Nephron (organoid): ENCODE measurements at regions not wholly inside any gene's neighbourhood (a gene's known extent, or its start where the extent isn't known, plus 50 kb on each side); places are given as distances from the start of the nearest gene placed in this dataset.

Source experiments
- H3K27ac Mint-ChIP-seq, 3 experiments: 2 replicates each; pipeline ENCODE4 v1.8.0; 2020; ENCODE audit warnings: mixed read lengths in 3 of 3, mild to moderate bottlenecking in 2 of 3, moderate library complexity in 1 of 3
- H3K27me3 Mint-ChIP-seq: 2 replicates; pipeline ENCODE4 v1.8.0; 2021; ENCODE audit warnings: low read depth, mild to moderate bottlenecking, moderate library complexity, mixed read lengths
- H3K36me3 Mint-ChIP-seq: 2 replicates; pipeline ENCODE4 v1.8.0; 2020; ENCODE audit warnings: low read depth, mixed read lengths
- H3K4me1 Mint-ChIP-seq: 2 replicates; pipeline ENCODE4 v1.8.0; 2020; ENCODE audit warnings: mixed read lengths
- H3K4me3 Mint-ChIP-seq, 3 experiments: 2 replicates each; pipeline ENCODE4 v1.8.0; 2020; ENCODE audit warnings: mild to moderate bottlenecking in 3 of 3, mixed read lengths in 3 of 3, moderate library complexity in 2 of 3
- H3K9me3 Mint-ChIP-seq: 2 replicates; pipeline ENCODE4 v1.8.0; 2020; ENCODE audit warnings: mixed read lengths
- TF ChIP-seq, protein P1 (sequence below), 3 experiments: fragments of 200-600 bp; sonication (generic); IDR thresholded peaks; one replicate each; pipeline ENCODE4 v1.5.0; 2021; ENCODE audit warnings: antibody characterized with exemption in 3 of 3; ENCODE audit not compliant: unreplicated experiment in 3 of 3

DNA sequence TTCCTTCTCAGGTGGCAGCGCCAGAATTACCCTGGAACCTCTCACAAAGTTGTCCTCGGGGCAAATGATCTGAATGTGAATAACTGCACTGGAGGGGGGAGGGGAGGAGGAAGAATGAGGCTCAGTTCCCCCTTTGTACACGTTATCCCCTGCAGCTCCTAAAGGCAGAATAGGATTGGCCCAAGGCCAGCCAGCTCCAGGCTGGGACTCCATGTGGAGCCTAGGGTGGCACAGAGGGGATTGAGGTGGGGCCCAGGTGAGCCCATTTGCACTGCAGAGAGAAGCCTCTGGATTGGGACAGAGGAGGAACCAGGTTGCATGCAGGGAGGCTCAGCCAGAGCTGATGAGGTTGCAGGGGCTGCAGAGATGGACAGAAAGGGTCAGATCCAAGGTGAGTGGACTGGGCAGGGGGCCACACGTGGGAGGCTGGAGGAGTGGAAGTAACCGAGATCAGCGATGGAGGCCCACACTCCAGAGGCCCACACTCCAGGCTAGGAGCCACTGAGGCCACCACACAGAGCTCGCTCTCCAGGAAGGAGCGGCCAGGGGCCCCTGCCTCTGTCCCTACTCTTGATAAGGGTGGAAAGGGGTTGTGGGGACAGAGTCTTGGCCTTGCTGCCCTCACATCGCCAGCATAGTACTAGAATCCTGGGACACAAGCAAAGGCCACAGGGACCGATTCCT is 78.6 kb downstream of the RBFOX3 start:
- peaks cover 23% of the 10 kb centered on the region for H3K4me1 Mint-ChIP-seq
- TF ChIP-seq, protein P1, sequence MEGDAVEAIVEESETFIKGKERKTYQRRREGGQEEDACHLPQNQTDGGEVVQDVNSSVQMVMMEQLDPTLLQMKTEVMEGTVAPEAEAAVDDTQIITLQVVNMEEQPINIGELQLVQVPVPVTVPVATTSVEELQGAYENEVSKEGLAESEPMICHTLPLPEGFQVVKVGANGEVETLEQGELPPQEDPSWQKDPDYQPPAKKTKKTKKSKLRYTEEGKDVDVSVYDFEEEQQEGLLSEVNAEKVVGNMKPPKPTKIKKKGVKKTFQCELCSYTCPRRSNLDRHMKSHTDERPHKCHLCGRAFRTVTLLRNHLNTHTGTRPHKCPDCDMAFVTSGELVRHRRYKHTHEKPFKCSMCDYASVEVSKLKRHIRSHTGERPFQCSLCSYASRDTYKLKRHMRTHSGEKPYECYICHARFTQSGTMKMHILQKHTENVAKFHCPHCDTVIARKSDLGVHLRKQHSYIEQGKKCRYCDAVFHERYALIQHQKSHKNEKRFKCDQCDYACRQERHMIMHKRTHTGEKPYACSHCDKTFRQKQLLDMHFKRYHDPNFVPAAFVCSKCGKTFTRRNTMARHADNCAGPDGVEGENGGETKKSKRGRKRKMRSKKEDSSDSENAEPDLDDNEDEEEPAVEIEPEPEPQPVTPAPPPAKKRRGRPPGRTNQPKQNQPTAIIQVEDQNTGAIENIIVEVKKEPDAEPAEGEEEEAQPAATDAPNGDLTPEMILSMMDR (IDR thresholded peaks at IDR 0.05; ENCODE audit: unreplicated experiment in 3 of 3), result no peak

GRCh38 chr17:79531191-79532095 is 79.4 kb downstream of the RBFOX3 start:
- Mint-ChIP-seq H3K4me1 (peaks cover 26% of the 10 kb centered on the region), H3K9me3 (no peaks in the 10 kb centered on the region), H3K27ac (peak overlapping the region in 1 of 3 experiments; percentile 41), H3K36me3 (no peaks in the 10 kb centered on the region), H3K4me3 (no peak overlapping the region), H3K27me3 (peaks cover 61% of the 10 kb centered on the region)
- TF ChIP-seq, protein P1 (IDR thresholded peaks at IDR 0.05; ENCODE audit: unreplicated experiment in 3 of 3), result no peak

More for the DNA sequence above, 78.6 kb downstream of the RBFOX3 start:
- H3K9me3 Mint-ChIP-seq, result no peaks in the 10 kb centered on the region
- H3K27me3 Mint-ChIP-seq, result peaks cover 56% of the 10 kb centered on the region
- H3K36me3 Mint-ChIP-seq, result no peaks in the 10 kb centered on the region
- no peak overlapping the region for H3K27ac Mint-ChIP-seq
- H3K4me3 Mint-ChIP-seq, result no peak overlapping the region

GRCh38 chr17:79530361-79531105 is 80.3 kb downstream of the RBFOX3 start:
- TF ChIP-seq, protein P1 (IDR thresholded peaks at IDR 0.05; ENCODE audit: unreplicated experiment in 3 of 3), result no peak
- H3K9me3 Mint-ChIP-seq, result no peaks in the 10 kb centered on the region
- no peak overlapping the region for H3K4me3 Mint-ChIP-seq
- no peaks in the 10 kb centered on the region for H3K36me3 Mint-ChIP-seq
- peaks cover 27% of the 10 kb centered on the region for H3K4me1 Mint-ChIP-seq
- no peak overlapping the region for H3K27ac Mint-ChIP-seq
- peaks cover 64% of the 10 kb centered on the region for H3K27me3 Mint-ChIP-seq

DNA sequence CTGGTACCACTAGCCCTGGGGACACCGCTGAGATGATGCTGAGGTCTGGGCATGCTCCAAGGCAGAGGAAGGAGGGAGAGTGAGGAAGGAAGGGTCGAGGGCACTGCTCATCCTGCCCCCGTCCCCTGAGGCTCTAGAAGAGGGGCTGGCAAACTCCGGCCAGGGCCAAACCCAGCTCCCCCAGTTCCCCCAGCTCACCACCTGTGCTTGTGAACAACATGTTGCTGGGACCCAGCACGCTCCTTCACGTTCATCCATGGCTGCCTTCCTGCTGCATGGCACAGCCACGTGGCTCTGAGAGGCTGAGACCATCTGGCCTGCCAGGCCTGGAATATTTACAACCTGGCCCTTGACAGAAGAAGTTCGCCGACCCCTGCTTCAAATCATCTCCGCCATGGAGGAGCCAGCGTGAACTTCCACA is 81.2 kb downstream of the RBFOX3 start:
- no peaks in the 10 kb centered on the region for H3K9me3 Mint-ChIP-seq
- H3K36me3 Mint-ChIP-seq, result no peaks in the 10 kb centered on the region
- H3K27ac Mint-ChIP-seq, result no peak overlapping the region
- TF ChIP-seq, protein P1 (IDR thresholded peaks at IDR 0.05; ENCODE audit: unreplicated experiment in 3 of 3), result no peak
- peaks cover 30% of the 10 kb centered on the region for H3K4me1 Mint-ChIP-seq
- peaks cover 63% of the 10 kb centered on the region for H3K27me3 Mint-ChIP-seq
- H3K4me3 Mint-ChIP-seq, result no peak overlapping the region

- Mint-ChIP-seq H3K27me3 (peaks cover 73% of the 10 kb centered on the region), H3K4me1 (peaks cover 32% of the 10 kb centered on the region), H3K36me3 (no peaks in the 10 kb centered on the region), H3K4me3 (no peak overlapping the region), H3K27ac (no peak overlapping the region), H3K9me3 (no peaks in the 10 kb centered on the region)
- TF ChIP-seq, protein P1 (IDR thresholded peaks at IDR 0.05; ENCODE audit: unreplicated experiment in 3 of 3), result no peak
These were observed 82.2 kb downstream of the RBFOX3 start for GRCh38 chr17:79528592-79529125.
